ENCODE measurements at regions not wholly inside any gene's neighbourhood (a gene's known extent, or its start where the extent isn't known, plus 50 kb on each side); places are given as distances from the start of the nearest gene placed in this dataset.

DNA sequence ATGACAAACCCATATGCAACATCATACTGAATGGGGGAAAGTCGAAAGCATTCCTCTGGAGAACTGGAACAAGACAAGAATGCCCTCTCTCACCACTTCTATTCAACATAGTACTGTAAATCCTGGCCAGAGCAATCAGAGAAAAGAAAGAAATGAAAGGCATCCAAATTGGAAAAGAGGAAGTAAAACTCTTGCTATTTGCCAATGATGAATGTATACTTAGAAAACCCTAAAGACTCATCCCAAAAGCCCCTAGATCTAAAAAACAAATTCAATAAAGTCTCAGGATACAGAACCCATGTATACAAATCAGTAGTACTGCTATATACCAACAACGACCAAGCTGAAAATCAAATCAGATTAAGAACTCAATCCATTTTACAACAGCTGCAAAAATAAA lies 66.9 kb downstream of the SPATA31C2 start:
- TF ChIP-seq POLR2AphosphoS5 (IDR thresholded peaks at IDR 0.05) = no peak
- no peak for TF ChIP-seq EP300 (IDR thresholded peaks at IDR 0.05)
- TF ChIP-seq POLR2A (IDR thresholded peaks at IDR 0.05) = no peak
- TF ChIP-seq CTCF (IDR thresholded peaks at IDR 0.05) = no peak
